ENCODE measurements at regions not wholly inside any gene's neighbourhood (a gene's known extent, or its start where the extent isn't known, plus 50 kb on each side); places are given as distances from the start of the nearest gene placed in this dataset.

- Mint-ChIP-seq H3K4me3 (no peak overlapping the region), H3K36me3 (no peaks in the 10 kb centered on the region), H3K4me1 (peaks cover 15% of the 10 kb centered on the region), H3K27ac (no peak overlapping the region), H3K9me3 (no peaks in the 10 kb centered on the region), H3K27me3 (ENCODE audit: low read depth) (peaks cover 26% of the 10 kb centered on the region)
- no peak for DNase-seq (ENCODE audit: low spot score in 2 of 2, unreplicated experiment in 2 of 2)
- TF ChIP-seq CTCF (IDR thresholded peaks at IDR 0.05; ENCODE audit: unreplicated experiment): no peak
Observed at GRCh38 chr6:145262771-145263170, 472.5 kb downstream of the EPM2A start.

GRCh38 chr6:145263778-145264211 lies 471.5 kb downstream of the EPM2A start:
- H3K4me1 Mint-ChIP-seq: peaks cover 15% of the 10 kb centered on the region
- H3K27me3 Mint-ChIP-seq (ENCODE audit: low read depth): peaks cover 29% of the 10 kb centered on the region
- no peaks in the 10 kb centered on the region for H3K9me3 Mint-ChIP-seq
- H3K4me3 Mint-ChIP-seq: no peak overlapping the region
- DNase-seq (ENCODE audit: low spot score in 2 of 2, unreplicated experiment in 2 of 2): no peak
- no peaks in the 10 kb centered on the region for H3K36me3 Mint-ChIP-seq
- no peak overlapping the region for H3K27ac Mint-ChIP-seq
- TF ChIP-seq CTCF (IDR thresholded peaks at IDR 0.05; ENCODE audit: unreplicated experiment): no peak

- H3K27me3 Mint-ChIP-seq (ENCODE audit: low read depth): peaks cover 17% of the 10 kb centered on the region
- TF ChIP-seq CTCF (IDR thresholded peaks at IDR 0.05; ENCODE audit: unreplicated experiment): no peak
Observed at GRCh38 chr6:145266432-145267075, 468.8 kb downstream of the EPM2A start.

GRCh38 chr6:145267076-145267867 lies 468.0 kb downstream of the EPM2A start:
- H3K27ac Mint-ChIP-seq: no peak overlapping the region
- no peak for DNase-seq (ENCODE audit: low spot score in 2 of 2, unreplicated experiment in 2 of 2)

More at GRCh38 chr6:145266432-145267075, 468.8 kb downstream of the EPM2A start:
- no peak for DNase-seq (ENCODE audit: low spot score in 2 of 2, unreplicated experiment in 2 of 2)
- no peaks in the 10 kb centered on the region for H3K9me3 Mint-ChIP-seq
- peaks cover 28% of the 10 kb centered on the region for H3K4me1 Mint-ChIP-seq
- H3K36me3 Mint-ChIP-seq: no peaks in the 10 kb centered on the region
- no peak overlapping the region for H3K27ac Mint-ChIP-seq
- no peak overlapping the region for H3K4me3 Mint-ChIP-seq

GRCh38 chr6:145270464-145270863 lies 464.9 kb downstream of the EPM2A start:
- DNase-seq (ENCODE audit: low spot score in 2 of 2, unreplicated experiment in 2 of 2): no peak
- Mint-ChIP-seq H3K27me3 (ENCODE audit: low read depth) (peaks cover 11% of the 10 kb centered on the region), H3K4me3 (no peak overlapping the region), H3K4me1 (peaks cover 12% of the 10 kb centered on the region), H3K9me3 (no peaks in the 10 kb centered on the region), H3K27ac (no peak overlapping the region), H3K36me3 (no peaks in the 10 kb centered on the region)
- no peak for TF ChIP-seq CTCF (IDR thresholded peaks at IDR 0.05; ENCODE audit: unreplicated experiment)

More at GRCh38 chr6:145267076-145267867, 468.0 kb downstream of the EPM2A start:
- TF ChIP-seq CTCF (IDR thresholded peaks at IDR 0.05; ENCODE audit: unreplicated experiment): no peak
- no peaks in the 10 kb centered on the region for H3K9me3 Mint-ChIP-seq
- H3K4me1 Mint-ChIP-seq: peaks cover 22% of the 10 kb centered on the region
- H3K36me3 Mint-ChIP-seq: no peaks in the 10 kb centered on the region
- H3K27me3 Mint-ChIP-seq (ENCODE audit: low read depth): peaks cover 17% of the 10 kb centered on the region
- H3K4me3 Mint-ChIP-seq: no peak overlapping the region
